OCI-LY1 (cell line): ENCODE measurements at regions not wholly inside any gene's neighbourhood (a gene's known extent, or its start where the extent isn't known, plus 50 kb on each side); places are given as distances from the start of the nearest gene placed in this dataset.

Experiments
- H2AFZ ChIP-seq: fragments of 200-600 bp; sonication (generic), shearing (Covaris generic); 2 replicates; pipeline ENCODE4 v1.6.0; 2014; ENCODE audit warnings: antibody characterized with exemption, mild to moderate bottlenecking, low read length
- H3F3A ChIP-seq: fragments of 200-600 bp; sonication (generic), shearing (Covaris generic); 2 replicates; pipeline ENCODE4 v1.6.0; 2014; ENCODE audit warnings: mild to moderate bottlenecking, antibody characterized with exemption, low read length, moderate library complexity; ENCODE audit not compliant: insufficient read depth
- H3K27ac ChIP-seq: fragments of 200-600 bp; sonication (generic); 2 replicates; pipeline ENCODE4 v1.5.1; 2014; ENCODE audit warnings: low read length, mixed run types, mild to moderate bottlenecking, low read depth; ENCODE audit not compliant: poor library complexity, severe bottlenecking
- H3K27me3 ChIP-seq: fragments of 200-600 bp; sonication (generic); 2 replicates; pipeline ENCODE4 v1.6.0; 2014; ENCODE audit warnings: antibody characterized with exemption, mild to moderate bottlenecking, low read length, moderate library complexity; ENCODE audit not compliant: insufficient read depth
- H3K36me3 ChIP-seq: fragments of 200-600 bp; sonication (generic); 2 replicates; pipeline ENCODE4 v1.6.1; 2014; ENCODE audit warnings: mild to moderate bottlenecking, antibody characterized with exemption, low read length, moderate library complexity, mixed read lengths; ENCODE audit not compliant: insufficient read depth
- H3K4me1 ChIP-seq: fragments of 200-600 bp; sonication (generic); 2 replicates; pipeline ENCODE4 v1.5.1; 2014; ENCODE audit warnings: mild to moderate bottlenecking, low read length, moderate library complexity; ENCODE audit not compliant: insufficient read depth, severe bottlenecking
- H3K4me2 ChIP-seq: fragments of 200-600 bp; sonication (generic), shearing (Covaris generic); 2 replicates; pipeline ENCODE4 v1.6.1; 2014; ENCODE audit warnings: low read length
- H3K4me3 ChIP-seq: fragments of 200-600 bp; sonication (generic); 2 replicates; pipeline ENCODE4 v1.5.1; 2014; ENCODE audit warnings: low read length, low read depth, mild to moderate bottlenecking, mixed read lengths; ENCODE audit not compliant: poor library complexity, severe bottlenecking
- H3K79me2 ChIP-seq: fragments of 200-600 bp; shearing (Covaris generic); 2 replicates; pipeline ENCODE4 v1.6.1; 2016; ENCODE audit warnings: mixed run types, low read length, mixed read lengths; ENCODE audit not compliant: insufficient read depth
- H3K9ac ChIP-seq: fragments of 200-600 bp; sonication (generic), shearing (Covaris generic); 2 replicates; pipeline ENCODE4 v1.6.1; 2014; ENCODE audit warnings: mild to moderate bottlenecking, low read length, mixed read lengths
- H3K9me2 ChIP-seq: fragments of 200-600 bp; sonication (generic), shearing (Covaris generic); 2 replicates; pipeline ENCODE4 v1.6.1; 2014; ENCODE audit warnings: low read depth, mild to moderate bottlenecking, low read length, mixed read lengths
- H3K9me3 ChIP-seq: fragments of 200-600 bp; shearing (Covaris generic); 2 replicates; pipeline ENCODE4 v1.6.1; 2014; ENCODE audit warnings: low read length, mixed read lengths
- H4K20me1 ChIP-seq: fragments of 200-600 bp; sonication (generic), shearing (Covaris generic); 2 replicates; pipeline ENCODE4 v1.6.0; 2016; ENCODE audit warnings: mild to moderate bottlenecking, low read length; ENCODE audit not compliant: insufficient read depth
- CTCF ChIP-seq: fragments of 200-600 bp; sonication (generic), shearing (Covaris generic); IDR thresholded peaks from 2 replicates; pipeline ENCODE4 v1.5.1; 2017; ENCODE audit warnings: mild to moderate bottlenecking, antibody characterized with exemption, low read length, moderate library complexity, mixed read lengths
- EZH2 ChIP-seq: fragments of 200-600 bp; sonication (generic), shearing (Covaris generic); IDR thresholded peaks from 2 replicates; pipeline ENCODE4 v1.8.0; 2017; ENCODE audit warnings: borderline replicate concordance, mixed run types, mild to moderate bottlenecking, antibody characterized with exemption, low read length, moderate library complexity, mixed read lengths

GRCh38 chr6:110554966-110555460 lies 78.6 kb upstream of the SLC22A16 start:
- Histone ChIP-seq H3K4me1 (no peaks in the 10 kb centered on the region), H3K27me3 (0 out of 2 replicates have a peak, but pooled peaks cover 3% of the 10 kb centered on the region), H3K9me3 (no peaks in the 10 kb centered on the region), H3K9me2 (no peaks in the 10 kb centered on the region), H3K27ac (no peak overlapping the region), H3K36me3 (no peaks in the 10 kb centered on the region), H3F3A (no peaks in the 10 kb centered on the region), H2AFZ (no peak overlapping the region), H3K9ac (no peak overlapping the region), H4K20me1 (no peaks in the 10 kb centered on the region), H3K4me3 (no peak overlapping the region), H3K4me2 (no peak overlapping the region), H3K79me2 (no peaks in the 10 kb centered on the region)
- TF ChIP-seq EZH2 (no peak), CTCF (no peak)

- H3K9ac ChIP-seq = no peak overlapping the region
- H3K4me2 ChIP-seq = no peak overlapping the region
- no peak overlapping the region for H3K27ac ChIP-seq
- H3K79me2 ChIP-seq = no peaks in the 10 kb centered on the region
- H3K27me3 ChIP-seq = 0 out of 2 replicates have a peak, but pooled peaks cover 3% of the 10 kb centered on the region
- H3K9me3 ChIP-seq = no peaks in the 10 kb centered on the region
- H3K4me1 ChIP-seq = no peaks in the 10 kb centered on the region
- H3F3A ChIP-seq = no peaks in the 10 kb centered on the region
- H3K36me3 ChIP-seq = no peaks in the 10 kb centered on the region
- TF ChIP-seq CTCF (no peak), EZH2 (no peak)
- H4K20me1 ChIP-seq = no peaks in the 10 kb centered on the region
- H3K4me3 ChIP-seq = no peak overlapping the region
- no peaks in the 10 kb centered on the region for H3K9me2 ChIP-seq
- no peak overlapping the region for H2AFZ ChIP-seq
These were observed 78.0 kb upstream of the SLC22A16 start for GRCh38 chr6:110554441-110554840.

- H3K9ac ChIP-seq = no peak overlapping the region
- H3K79me2 ChIP-seq = no peaks in the 10 kb centered on the region
- no peaks in the 10 kb centered on the region for H3K9me3 ChIP-seq
- H3K27ac ChIP-seq = no peak overlapping the region
- H3K4me2 ChIP-seq = no peak overlapping the region
- H3K9me2 ChIP-seq = no peaks in the 10 kb centered on the region
- no peaks in the 10 kb centered on the region for H3F3A ChIP-seq
- no peaks in the 10 kb centered on the region for H4K20me1 ChIP-seq
- 0 out of 2 replicates have a peak, but pooled peaks cover 3% of the 10 kb centered on the region for H3K27me3 ChIP-seq
- no peak overlapping the region for H2AFZ ChIP-seq
- TF ChIP-seq EZH2 (no peak), CTCF (no peak)
- H3K4me1 ChIP-seq = no peaks in the 10 kb centered on the region
- H3K4me3 ChIP-seq = no peak overlapping the region
- H3K36me3 ChIP-seq = no peaks in the 10 kb centered on the region
These were observed 76.7 kb upstream of the SLC22A16 start for GRCh38 chr6:110552901-110553641.
